DOHH2 (cell line): ENCODE measurements at regions not wholly inside any gene's neighbourhood (a gene's known extent, or its start where the extent isn't known, plus 50 kb on each side); places are given as distances from the start of the nearest gene placed in this dataset.

Source experiments
- EZH2phosphoT487 ChIP-seq: fragments of 200-600 bp; sonication (generic); IDR thresholded peaks from 2 replicates; pipeline ENCODE4 v1.6.1; 2017; ENCODE audit warnings: borderline replicate concordance, mild to moderate bottlenecking, antibody characterized with exemption, low read length, moderate library complexity, mixed read lengths
- TF ChIP-seq, protein P1 (sequence below): fragments of 200-600 bp; sonication (generic); IDR thresholded peaks from one replicate; pipeline ENCODE4 v1.5.1; 2014; ENCODE audit warnings: antibody characterized with exemption, mild to moderate bottlenecking, low read depth, low read length; ENCODE audit not compliant: poor library complexity, severe bottlenecking

DNA sequence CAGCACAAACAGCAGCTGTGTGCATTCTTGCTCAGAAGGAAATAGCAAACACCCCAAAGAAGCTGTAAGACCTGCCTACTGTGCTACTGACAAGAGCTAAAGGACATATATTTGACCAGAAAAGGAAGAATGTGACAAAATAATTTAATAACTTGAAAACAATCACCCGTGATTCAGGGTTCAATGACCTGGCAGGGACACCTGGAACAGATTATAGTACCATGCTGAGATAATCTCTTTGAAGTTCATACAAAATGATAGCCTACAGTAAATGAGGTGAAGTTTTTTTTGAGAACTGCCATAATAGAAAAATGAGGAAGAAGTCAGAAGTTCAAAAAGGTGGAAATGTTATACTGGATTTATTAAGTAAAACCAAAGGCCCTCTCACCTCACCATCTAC is 324.8 kb upstream of the GULP1 start:
- TF ChIP-seq, protein P1, sequence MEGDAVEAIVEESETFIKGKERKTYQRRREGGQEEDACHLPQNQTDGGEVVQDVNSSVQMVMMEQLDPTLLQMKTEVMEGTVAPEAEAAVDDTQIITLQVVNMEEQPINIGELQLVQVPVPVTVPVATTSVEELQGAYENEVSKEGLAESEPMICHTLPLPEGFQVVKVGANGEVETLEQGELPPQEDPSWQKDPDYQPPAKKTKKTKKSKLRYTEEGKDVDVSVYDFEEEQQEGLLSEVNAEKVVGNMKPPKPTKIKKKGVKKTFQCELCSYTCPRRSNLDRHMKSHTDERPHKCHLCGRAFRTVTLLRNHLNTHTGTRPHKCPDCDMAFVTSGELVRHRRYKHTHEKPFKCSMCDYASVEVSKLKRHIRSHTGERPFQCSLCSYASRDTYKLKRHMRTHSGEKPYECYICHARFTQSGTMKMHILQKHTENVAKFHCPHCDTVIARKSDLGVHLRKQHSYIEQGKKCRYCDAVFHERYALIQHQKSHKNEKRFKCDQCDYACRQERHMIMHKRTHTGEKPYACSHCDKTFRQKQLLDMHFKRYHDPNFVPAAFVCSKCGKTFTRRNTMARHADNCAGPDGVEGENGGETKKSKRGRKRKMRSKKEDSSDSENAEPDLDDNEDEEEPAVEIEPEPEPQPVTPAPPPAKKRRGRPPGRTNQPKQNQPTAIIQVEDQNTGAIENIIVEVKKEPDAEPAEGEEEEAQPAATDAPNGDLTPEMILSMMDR, result no peak
- TF ChIP-seq EZH2phosphoT487, result no peak
